GM23338 (cell line): ENCODE measurements at regions not wholly inside any gene's neighbourhood (a gene's known extent, or its start where the extent isn't known, plus 50 kb on each side); places are given as distances from the start of the nearest gene placed in this dataset.

Source experiments
- CTCF ChIP-seq, 2 experiments: fragments of 200-600 bp in 1 of 2; sonication (generic) in 1 of 2; conservative IDR thresholded peaks; 2 replicates each; pipeline versions ENCODE4 v1.5.1 to v1.6.1; 2016 to 2017; ENCODE audit warnings: antibody characterized with exemption in 2 of 2, low read depth in 2 of 2, mild to moderate bottlenecking in 2 of 2, moderate library complexity in 1 of 2
- ETS1 ChIP-seq: IDR thresholded peaks from 2 replicates; pipeline ENCODE4 v1.6.1; 2016; ENCODE audit warnings: antibody characterized with exemption
- EZH2 ChIP-seq: fragments of 200-600 bp; sonication (generic); IDR thresholded peaks from one replicate; pipeline ENCODE4 v1.8.0; 2017; ENCODE audit warnings: antibody characterized with exemption, mild to moderate bottlenecking, low read depth; ENCODE audit not compliant: unreplicated experiment
- EZH2phosphoT487 ChIP-seq: fragments of 200-600 bp; sonication (generic); IDR thresholded peaks from one replicate; pipeline ENCODE4 v1.8.1; 2018; ENCODE audit warnings: antibody characterized with exemption; ENCODE audit not compliant: unreplicated experiment
- JUNB ChIP-seq: IDR thresholded peaks from one replicate; pipeline ENCODE4 v1.6.1; 2016; ENCODE audit warnings: antibody characterized with exemption; ENCODE audit not compliant: unreplicated experiment
- POLR2AphosphoS5 ChIP-seq: IDR thresholded peaks from 2 replicates; pipeline ENCODE4 v1.6.1; 2016; ENCODE audit warnings: antibody characterized with exemption, low read depth
- STAT1 ChIP-seq: IDR thresholded peaks from one replicate; pipeline ENCODE4 v1.6.1; 2016; ENCODE audit warnings: antibody characterized with exemption; ENCODE audit not compliant: unreplicated experiment
- TF ChIP-seq, protein P1 (sequence below): IDR thresholded peaks from one replicate; pipeline ENCODE4 v1.6.1; 2018; ENCODE audit warnings: antibody characterized with exemption; ENCODE audit not compliant: unreplicated experiment

DNA sequence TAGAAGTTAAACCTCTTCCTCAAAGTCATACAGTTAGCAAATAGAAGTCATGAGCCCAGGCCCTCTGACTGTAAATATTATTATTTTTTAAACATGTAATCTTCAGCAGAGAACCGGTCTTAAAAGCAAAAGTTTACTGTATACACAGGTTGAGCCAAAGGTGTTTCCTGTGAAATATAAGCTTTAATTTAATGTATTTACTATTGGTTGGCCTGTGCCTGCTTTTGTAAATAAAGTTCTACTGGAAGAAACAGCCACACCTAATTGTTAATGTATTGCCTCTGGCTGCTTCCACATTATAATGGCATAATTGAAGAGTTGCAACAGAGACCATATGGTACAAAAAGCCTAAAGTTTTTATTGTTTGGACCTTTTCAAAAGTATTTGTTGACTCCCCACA lies 61.0 kb upstream of the PRDM8 start:
- no peak for TF ChIP-seq CTCF (conservative IDR thresholded peaks at IDR 0.05; ENCODE audit: low read depth in 2 of 2)
- TF ChIP-seq EZH2 = no peak
- TF ChIP-seq, protein P1, sequence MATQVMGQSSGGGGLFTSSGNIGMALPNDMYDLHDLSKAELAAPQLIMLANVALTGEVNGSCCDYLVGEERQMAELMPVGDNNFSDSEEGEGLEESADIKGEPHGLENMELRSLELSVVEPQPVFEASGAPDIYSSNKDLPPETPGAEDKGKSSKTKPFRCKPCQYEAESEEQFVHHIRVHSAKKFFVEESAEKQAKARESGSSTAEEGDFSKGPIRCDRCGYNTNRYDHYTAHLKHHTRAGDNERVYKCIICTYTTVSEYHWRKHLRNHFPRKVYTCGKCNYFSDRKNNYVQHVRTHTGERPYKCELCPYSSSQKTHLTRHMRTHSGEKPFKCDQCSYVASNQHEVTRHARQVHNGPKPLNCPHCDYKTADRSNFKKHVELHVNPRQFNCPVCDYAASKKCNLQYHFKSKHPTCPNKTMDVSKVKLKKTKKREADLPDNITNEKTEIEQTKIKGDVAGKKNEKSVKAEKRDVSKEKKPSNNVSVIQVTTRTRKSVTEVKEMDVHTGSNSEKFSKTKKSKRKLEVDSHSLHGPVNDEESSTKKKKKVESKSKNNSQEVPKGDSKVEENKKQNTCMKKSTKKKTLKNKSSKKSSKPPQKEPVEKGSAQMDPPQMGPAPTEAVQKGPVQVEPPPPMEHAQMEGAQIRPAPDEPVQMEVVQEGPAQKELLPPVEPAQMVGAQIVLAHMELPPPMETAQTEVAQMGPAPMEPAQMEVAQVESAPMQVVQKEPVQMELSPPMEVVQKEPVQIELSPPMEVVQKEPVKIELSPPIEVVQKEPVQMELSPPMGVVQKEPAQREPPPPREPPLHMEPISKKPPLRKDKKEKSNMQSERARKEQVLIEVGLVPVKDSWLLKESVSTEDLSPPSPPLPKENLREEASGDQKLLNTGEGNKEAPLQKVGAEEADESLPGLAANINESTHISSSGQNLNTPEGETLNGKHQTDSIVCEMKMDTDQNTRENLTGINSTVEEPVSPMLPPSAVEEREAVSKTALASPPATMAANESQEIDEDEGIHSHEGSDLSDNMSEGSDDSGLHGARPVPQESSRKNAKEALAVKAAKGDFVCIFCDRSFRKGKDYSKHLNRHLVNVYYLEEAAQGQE = no peak
- no peak for TF ChIP-seq EZH2phosphoT487
- no peak for TF ChIP-seq POLR2AphosphoS5
- TF ChIP-seq ETS1 = no peak
- TF ChIP-seq STAT1 = no peak
- no peak for TF ChIP-seq JUNB
